GM19452 (cell line): ENCODE measurements at regions not wholly inside any gene's neighbourhood (a gene's known extent, or its start where the extent isn't known, plus 50 kb on each side); places are given as distances from the start of the nearest gene placed in this dataset.

Source experiments
- ATAC-seq: cut with Tn5 transposase; IDR thresholded peaks from one replicate; pipeline ENCODE4 v1.9.1; 2021; ENCODE audit not compliant: unreplicated experiment

DNA sequence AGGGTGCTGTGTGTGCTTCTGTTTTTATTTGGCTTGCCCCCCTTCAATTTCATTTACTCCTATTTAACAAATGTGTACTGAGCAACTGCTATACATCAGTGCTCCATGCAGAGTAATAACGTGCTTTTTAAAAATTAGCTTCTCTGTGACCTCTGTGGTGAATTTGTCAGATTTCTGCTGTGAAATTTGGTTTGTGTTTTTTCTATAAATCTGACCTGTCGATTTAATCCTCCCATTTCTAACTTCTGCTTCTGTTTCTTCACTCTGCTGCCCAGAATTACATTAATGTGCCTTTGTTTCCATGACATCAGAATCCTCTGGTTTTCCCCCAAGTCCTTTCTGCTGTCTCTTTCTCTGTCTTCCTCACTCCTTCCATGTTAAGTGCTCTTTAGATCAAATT, 123.8 kb upstream of the CACNA2D1 start:
- no peak for ATAC-seq

DNA sequence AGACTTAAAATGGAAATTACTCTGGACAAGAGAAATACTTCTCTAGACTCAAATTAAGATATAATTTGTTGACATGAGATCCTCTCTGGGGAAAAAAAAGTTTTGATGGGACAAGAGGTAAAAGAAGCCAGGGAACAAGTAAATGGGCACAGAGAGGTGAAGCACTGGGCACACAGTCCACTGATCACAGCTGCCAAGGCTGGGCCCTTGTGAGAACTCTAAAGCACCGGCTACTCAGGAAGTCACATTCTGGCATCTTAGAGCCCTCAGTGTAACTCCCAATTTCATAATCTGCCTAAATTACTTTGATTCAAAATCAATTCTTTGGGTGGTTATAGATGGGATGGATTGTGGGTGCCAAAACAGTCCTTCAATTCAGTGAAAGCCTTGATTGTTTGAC, 123.2 kb upstream of the CACNA2D1 start:
- no peak for ATAC-seq

DNA sequence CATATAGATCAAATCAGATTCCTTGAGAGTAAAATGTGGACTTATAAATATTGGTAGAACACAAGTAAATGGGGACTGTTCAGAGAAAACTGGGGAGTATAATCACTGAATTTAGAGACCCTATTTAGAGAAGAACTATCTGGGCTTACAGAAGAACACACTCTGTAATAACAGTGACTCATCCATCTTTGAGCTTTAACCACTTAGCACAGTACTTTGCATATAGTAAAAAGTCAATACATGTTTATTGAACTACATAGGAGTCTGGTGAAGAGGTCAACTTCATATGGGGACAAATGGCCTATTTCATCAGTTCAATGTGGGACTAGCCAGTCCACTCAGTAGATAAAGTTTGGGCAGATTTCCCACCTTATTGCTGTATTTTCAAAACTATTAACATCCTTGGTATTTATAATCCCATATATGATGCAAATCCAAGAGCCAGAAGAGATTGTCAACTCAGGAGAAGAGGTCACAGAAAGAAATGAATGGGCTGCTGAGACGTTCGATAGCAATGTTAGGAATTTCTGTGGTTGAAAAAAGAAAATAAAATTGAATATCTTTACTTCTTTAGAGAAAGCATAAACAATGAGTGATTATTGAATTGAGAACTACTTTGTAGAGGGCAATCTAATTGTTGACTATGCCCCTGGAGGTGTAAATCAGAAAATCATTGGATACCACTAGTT, 119.3 kb upstream of the CACNA2D1 start:
- ATAC-seq = no peak

DNA sequence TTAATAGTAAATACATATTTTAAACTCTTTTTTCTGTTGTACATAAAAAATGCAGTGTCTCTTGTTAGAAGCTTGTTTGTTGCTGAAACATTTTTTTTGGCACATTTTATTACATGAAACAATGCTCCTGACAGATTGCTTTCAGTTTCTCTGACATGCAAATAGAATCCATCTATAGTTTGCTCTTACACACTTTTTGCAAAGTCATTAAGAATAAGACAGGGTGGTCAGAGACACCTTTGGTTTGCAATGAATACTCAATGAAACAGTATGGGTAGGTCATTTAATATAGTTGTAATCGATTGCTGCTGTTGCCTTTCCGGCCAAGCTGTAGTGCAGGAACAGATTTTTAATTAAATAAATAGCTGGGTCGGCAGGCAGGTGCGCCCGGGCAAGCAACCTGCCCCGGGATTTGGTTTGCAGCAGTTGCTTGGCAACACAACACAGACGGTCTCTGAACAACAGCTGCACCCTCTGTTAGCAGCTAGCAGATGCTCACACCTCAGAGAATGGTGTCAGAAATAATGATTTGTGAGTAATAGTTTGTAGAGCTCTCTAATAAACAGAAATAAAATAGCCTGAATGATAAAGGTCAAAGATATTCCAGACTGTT, 115.7 kb upstream of the CACNA2D1 start:
- no peak for ATAC-seq

DNA sequence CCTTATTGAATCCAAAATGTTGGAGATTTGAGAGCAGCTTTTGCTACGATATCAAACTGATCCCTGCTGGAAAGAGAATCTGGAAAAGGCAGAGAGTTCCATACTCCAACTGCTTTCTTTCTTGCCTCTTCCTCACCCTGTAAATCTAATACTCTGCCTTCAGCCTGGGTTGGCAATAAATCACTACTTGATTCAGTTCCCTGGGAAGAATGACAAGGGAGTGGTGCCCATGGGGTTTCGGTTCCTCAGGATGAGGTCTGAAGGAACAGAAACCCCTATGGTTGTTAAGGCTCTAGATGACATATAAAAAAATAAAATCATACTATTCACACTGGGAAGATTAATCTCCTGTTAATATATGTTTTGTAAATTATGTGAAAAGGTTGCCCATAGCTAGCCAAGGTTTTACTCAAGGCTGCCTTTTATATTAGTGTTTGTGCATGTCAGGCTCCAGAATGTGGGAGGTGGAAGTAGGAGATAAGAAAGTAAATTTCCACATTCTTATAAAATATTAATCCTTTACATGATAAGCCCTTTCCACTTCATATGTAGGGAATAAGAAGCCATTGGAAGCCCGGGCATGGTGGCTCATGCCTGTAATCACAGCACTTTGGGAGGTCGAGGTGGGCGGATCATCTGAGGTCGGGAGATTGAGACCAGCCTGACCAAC, 106.2 kb upstream of the CACNA2D1 start:
- no peak for ATAC-seq

DNA sequence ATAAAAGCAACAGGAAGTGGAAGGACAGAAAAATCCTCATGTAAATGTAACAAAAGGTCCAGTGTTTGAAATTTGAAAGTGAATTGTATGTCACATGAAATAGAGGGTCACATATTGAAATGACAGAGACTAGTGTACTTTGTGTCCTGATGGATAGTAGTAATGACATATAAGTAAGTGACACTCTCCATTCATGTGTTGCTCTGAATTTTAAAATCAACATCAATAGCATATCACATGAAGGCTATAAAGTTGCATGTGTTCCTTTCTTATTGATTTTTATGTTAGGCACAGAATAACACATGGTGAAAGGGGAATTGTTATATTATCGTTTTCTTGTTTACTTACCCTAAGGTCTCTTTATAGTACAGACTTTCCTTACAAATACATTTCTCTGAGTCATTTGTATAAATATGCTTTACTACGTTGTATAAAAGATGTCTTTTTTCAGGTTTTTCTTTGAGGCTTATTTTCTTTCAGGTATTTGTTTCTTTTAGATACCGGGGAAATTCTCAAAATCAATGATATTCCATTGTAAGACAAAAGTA, 104.6 kb upstream of the CACNA2D1 start:
- no peak for ATAC-seq

DNA sequence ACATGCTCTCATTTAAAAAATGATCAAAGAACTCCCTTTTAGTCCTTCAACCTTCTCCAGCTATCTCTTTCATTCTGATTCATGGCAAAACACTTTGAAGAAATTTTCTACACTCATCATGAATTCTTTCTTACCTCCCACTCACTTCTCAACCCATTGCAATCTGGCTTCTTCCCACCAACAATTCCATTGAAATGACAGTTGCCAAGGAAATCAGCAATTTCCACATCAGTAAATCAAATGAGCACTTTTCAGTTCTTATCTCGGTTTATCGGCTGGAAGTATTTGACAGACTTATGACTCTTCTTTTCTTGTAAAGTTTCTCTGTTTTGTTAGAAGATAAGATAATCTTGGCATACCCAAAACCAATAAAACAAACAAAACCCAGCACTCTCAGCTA, 99.1 kb upstream of the CACNA2D1 start:
- ATAC-seq = no peak

DNA sequence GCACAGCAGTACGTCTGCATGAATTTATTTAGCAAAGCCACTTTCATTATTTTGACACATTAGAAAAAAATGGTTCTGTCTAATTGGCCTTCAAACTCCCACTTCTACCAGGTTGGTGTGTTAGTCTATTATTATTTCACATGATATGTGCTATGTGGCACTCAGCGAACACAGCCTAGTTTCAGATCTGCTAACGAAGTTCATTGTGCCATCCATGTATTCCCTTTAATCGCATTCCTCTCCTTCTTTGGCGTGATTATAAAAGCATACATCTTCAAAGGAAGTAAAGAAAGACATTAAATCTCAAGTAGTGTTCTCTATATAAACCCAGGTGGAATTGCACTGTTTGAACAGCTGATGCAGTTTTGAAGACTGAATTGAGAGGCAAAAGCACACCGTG, 96.4 kb upstream of the CACNA2D1 start:
- ATAC-seq = no peak

DNA sequence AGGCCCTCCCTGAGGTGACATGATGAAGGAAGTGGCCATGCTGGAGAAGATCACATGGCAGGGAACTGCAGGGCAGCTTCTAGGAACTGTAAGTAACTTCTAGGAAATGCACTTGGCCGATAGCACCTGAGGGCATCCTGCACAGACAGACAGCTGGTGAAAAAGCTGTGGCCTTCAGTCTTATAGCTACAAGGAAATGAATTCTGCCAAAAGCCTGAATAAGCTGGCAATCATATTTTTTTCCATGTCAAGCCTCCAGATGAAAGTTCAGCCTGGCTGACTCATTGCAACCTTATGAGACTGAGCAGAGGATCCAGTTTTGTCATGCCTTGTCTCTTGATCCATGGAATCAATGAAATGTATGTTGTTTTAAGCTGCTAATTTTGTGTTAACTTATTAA, 91.1 kb upstream of the CACNA2D1 start:
- ATAC-seq = no peak

DNA sequence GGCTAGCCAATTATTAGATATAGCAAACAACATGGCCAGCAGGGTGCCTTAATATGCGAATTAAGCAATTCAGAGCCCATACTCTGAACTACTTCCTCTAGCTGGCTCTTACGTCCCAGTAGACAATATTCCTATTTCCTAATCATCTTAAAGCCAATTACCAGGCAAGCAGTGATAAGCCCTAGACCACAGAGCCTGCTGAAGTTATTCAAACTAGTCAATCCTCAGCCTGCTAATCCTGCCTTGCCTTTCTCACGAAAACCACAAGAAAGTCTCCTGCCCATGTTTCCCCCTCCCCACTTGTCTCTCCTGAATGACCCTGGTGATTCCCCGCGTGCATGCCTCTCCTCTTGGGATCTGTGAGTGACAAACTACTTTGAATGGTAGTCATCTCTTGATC, 86.8 kb upstream of the CACNA2D1 start:
- no peak for ATAC-seq

DNA sequence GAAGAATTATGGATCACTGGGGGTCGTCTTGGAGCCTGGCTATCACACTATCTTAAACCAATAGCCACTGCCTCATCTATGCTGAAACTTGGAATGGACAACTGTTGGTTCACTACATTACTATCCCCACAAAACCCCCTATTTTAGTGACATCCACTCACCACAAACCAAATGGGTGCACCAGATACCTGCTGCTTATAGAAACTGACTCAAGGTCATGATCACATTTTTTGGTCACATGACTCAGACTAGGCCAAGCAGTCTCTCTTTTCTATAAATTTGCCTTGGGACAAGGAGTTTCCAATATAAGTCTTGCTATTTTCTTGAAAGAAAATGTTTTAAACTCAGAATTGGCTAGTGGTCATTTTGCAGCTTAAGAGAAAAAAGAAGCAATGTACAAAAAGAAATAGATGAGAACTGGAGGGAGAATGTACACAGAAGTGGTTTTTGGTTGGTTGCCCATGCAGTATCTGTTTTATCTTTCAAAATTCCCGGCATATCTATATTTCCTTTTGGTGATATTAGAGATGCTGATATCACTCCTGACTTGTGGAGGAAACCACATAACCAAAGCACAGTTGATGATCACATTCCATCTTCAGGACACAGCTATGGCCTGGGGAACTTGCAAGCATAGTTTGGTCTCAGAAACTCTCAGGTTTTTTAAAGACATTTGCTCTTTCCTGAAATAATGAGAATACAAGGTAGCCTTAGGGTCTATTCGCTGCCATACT, 85.2 kb upstream of the CACNA2D1 start:
- no peak for ATAC-seq

DNA sequence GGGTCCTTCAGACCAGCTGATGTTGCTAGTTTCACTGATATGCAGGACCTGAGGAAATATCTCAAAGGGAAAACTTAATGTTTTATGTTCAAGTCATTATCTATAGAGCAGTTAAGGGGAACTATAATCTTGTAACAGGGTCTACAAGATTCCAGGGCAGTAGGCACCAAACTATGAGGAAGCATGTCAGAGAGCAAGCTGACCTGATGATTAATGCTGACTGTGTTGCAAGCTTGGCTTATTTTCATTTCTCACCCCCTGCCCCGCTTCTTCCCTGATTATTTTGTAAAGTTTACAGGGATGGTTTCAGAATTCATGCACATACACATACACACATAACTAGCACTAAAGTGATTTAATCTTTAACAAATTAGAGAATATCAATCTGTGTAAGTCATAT, 84.3 kb upstream of the CACNA2D1 start:
- ATAC-seq = no peak

DNA sequence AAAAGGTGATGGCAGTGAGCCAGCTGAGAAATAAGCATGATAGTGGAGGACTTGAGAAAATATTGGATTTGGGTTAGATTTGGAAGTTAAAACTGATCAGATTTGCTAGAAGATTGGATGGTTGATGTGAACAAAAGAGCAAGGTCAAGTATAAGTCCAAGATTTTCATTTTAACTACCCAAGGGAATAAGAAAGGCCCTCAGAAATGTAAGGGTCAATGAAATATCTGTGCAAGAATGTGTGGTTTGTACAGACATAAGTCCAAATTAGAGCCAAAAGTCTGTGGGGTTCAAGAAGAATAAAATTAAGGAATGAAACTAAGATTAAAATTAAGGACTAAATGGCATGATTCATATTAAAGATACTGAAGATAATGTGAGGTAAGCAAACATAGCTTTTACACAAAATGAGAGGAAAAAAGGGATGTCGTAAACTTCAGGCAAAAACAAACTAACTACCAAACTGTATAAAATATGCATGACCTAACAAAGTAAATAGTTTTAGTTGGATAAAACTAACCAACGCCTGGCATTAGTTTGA, 78.4 kb upstream of the CACNA2D1 start:
- ATAC-seq = no peak

DNA sequence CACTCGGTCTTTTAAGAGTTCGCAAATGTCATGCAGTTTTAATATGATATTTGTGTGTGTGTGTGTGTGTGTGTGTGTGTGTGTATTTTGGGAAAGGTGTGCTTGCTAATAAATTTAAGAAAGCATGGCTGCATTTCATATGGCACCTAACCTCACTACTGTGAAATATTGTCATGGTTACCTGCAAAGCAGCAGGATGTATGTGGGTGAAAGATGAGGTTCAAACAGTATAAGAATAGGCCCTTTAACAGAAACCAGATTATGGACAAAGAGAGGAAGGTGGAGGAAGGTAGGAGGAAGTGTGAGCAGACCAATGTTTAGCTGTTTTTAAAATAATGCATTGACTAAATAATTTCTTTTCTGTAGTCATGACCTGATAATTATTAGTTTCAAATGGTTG, 73.5 kb upstream of the CACNA2D1 start:
- ATAC-seq = no peak

DNA sequence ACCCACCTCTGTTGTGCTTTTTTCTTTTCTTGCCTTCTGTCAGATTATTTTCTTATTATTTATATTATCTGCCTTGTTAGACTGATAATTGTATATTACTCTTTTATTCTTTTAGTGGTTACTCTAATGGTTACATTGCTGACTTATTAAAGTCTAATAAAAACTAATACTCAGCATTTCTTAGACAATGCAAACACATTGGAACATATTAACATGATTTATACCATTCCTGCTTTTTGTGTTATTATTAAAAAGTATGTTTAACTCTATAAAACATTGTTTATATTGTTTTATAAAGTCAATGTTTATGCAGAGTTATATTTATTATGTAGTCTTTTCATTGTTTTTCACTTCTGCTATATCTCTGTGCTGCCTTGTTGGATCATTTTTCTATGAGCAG, 68.0 kb upstream of the CACNA2D1 start:
- ATAC-seq = no peak

DNA sequence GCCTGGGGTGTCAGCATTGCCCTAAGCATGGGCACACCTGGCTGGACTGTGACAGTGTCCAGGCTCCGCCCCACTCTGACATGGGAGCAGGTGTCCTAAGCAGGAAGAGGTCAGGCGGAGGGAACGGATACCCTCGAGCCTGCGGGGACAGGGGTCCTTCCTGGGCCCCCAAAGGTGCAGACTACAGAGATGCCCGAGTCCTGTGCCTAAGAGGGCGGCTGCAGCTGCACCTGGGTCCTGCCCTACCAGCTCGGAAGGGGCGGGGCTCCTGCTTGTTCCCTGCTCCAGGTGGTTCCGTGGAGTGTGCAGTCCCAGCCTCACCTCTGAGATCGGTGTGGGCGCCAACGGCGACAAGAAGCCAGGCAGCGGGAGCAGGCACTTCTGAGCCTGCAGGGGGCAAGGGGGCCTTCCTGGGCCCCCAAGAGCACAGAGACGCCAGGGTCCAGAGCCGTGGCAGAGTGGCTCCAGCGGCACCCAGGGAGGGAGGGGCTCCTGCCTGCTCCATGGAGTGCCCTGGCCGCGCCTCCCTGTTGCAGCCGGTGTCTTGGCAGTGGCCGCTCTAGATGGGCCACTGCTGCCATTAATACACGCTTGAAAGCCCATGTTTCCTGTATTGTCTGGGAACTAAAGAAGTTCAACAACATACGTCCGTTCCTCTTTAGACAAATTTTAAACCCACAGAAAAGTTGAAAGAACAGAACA, 64.5 kb upstream of the CACNA2D1 start:
- no peak for ATAC-seq

DNA sequence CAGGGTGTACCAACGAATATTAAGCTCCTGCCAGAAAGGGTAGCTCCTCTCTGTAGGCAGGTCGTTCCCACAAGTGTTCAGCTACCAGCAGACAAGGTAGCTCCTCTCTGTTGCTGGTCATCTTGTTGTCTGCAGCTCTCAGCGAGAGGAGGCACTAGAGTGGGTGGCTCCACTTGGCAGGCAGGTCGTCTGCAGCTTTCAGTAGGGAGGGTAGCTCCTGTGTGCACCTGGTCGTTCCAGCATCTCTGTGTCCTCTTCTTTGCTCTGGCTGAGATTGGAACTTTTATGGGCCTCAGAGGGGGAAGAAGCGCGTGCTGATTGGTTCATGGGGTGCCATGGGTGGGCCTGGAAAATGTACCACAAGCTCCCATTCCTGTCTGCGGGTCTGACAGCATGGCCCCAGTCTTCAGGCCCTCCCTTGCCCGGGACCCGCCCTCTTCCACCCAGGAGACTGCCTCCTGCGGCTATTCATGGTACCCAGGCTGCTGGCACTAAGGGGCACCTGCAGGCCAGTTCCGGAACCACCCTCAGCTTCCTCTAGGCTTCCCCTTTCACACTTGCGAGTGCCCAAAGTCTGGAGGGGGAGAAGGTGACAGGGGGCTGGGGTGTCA, 63.9 kb upstream of the CACNA2D1 start:
- no peak for ATAC-seq

DNA sequence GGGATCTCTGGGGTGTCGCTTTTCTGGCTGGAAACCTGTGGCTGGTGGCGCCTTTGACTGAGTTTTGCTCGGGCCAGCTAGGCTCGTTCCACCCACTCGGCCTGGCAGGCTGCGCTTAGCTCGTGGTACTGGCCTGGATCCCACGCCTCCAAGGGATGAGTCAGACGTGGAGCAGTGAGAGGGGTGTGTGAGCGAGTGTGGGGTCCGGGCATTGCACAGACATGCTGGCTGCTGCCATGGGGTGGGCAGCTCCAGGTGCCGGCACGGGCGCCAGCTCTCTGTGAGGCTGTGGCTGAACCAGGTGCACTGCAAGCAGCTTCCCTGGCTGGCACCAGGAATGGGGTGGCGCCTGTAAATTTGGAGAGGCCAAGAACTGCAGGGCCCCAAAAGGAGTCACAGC, 63.1 kb upstream of the CACNA2D1 start:
- ATAC-seq = no peak

DNA sequence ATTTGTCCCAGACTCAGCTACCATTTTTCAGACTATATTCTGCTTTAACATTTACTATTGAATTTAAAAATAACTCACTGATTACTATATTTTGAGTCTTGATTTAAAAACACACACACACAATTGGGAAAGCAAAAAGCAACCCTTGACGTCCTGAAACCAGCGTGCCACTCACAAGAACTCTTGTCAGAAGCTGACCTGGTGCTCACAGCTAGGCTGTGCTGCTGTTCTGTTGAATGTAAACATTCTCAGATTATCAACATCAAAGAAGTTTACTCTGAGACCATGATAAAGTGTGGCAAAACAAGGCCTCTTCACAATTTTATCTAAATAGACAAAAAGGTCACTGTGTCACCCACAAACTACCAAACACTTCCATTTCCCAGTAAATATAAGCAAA, 62.6 kb upstream of the CACNA2D1 start:
- ATAC-seq = no peak

DNA sequence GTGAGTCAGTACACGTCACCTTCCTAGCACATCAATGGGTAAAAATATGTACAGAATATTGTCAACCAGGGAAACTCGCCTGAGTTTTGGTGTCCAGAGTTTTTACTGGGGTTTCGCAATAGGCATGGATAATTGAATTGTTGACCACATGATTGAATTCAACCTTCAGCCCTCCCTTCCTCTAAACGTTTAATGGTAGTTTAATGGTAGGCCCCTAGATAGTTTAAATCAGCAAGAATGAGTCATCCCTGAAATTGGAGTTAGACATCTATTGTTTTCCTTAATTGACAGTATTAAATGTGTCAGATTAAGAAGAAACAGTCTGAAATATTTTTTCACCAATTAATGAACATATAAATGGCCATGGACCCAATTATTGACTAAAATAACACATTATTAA, 57.8 kb upstream of the CACNA2D1 start:
- no peak for ATAC-seq
